ENCODE measurements at regions not wholly inside any gene's neighbourhood (a gene's known extent, or its start where the extent isn't known, plus 50 kb on each side); places are given as distances from the start of the nearest gene placed in this dataset.
"Not testable (repeated sequence)": the region's sequence is repeated elsewhere in the genome, so short reads cannot be mapped to it uniquely, and the experiment has no call there.

- Mint-ChIP-seq H3K27me3 (no peaks in the 10 kb centered on the region), H3K36me3 (no peaks in the 10 kb centered on the region), H3K4me1 (no peaks in the 10 kb centered on the region), H3K27ac (no peak overlapping the region), H3K9me3 (peaks cover 16% of the 10 kb centered on the region), H3K4me3 (no peak overlapping the region)
Observed at GRCh38 chr5:163889369-163889768, 383.9 kb downstream of the MAT2B start.

DNA sequence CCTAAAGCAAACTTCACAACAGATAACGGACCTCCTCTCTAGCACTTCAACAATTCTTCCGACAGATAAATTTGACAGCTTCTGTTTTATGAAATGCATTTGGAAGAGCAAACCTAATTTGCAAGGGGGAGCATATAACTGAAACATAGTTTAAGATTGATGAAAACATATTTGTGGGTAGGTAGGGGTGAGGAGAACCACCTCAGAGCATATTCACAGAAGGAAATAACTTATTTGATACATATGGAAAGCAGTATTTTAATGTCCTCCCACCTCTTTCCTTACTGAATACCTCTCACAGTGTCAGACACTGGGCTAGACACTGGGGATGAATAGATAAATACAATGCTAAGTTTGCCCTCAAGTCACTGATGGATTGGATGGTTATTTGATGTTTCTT is 384.8 kb downstream of the MAT2B start:
- no peaks in the 10 kb centered on the region for H3K27me3 Mint-ChIP-seq
- H3K36me3 Mint-ChIP-seq: no peaks in the 10 kb centered on the region
- no peak overlapping the region for H3K27ac Mint-ChIP-seq
- H3K4me1 Mint-ChIP-seq: no peaks in the 10 kb centered on the region
- no peak overlapping the region for H3K4me3 Mint-ChIP-seq
- H3K9me3 Mint-ChIP-seq: peaks cover 16% of the 10 kb centered on the region

DNA sequence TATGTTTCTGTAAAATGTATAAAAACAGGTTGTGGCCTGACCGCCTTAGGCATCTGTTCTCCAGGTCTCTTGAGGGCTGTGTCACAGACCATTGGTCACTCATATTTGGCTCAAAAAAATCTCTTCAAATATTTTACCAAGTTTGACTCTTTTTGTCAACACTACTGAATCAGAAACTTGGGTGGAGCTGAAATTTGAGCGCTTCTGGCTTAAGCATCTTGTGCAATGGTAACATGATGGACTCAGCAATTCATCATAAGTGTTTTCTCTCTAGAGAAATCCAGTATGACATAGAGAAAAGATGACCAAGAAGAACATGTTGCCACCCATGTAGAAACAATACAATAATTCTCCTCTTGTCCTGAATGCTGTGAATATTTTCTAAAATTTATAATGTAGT is 387.9 kb downstream of the MAT2B start:
- no peak overlapping the region for H3K27ac Mint-ChIP-seq
- no peaks in the 10 kb centered on the region for H3K4me1 Mint-ChIP-seq
- H3K9me3 Mint-ChIP-seq: peaks cover 10% of the 10 kb centered on the region
- H3K27me3 Mint-ChIP-seq: no peaks in the 10 kb centered on the region
- no peak overlapping the region for H3K4me3 Mint-ChIP-seq
- no peaks in the 10 kb centered on the region for H3K36me3 Mint-ChIP-seq

DNA sequence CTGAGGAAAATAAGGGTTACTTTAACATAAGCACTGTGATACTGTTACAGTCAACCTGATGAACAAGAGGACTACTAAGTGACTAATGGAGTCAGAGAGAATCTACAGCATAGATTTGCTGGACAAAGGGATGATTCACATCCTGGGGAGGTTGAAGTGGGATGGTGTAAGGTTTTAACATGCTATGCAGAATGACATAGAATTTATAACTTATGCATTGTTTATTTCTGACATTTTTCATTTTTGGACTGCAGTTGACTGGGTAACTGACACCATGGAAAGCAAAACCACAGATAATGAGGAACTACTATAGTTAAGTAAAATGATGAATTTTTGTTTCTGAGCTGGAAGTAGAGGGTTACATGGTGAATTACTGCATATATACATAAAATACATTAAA is 389.2 kb downstream of the MAT2B start:
- Mint-ChIP-seq H3K36me3 (no peaks in the 10 kb centered on the region), H3K4me1 (no peaks in the 10 kb centered on the region), H3K9me3 (peaks cover 10% of the 10 kb centered on the region), H3K27ac (no peak overlapping the region), H3K4me3 (no peak overlapping the region), H3K27me3 (no peaks in the 10 kb centered on the region)

DNA sequence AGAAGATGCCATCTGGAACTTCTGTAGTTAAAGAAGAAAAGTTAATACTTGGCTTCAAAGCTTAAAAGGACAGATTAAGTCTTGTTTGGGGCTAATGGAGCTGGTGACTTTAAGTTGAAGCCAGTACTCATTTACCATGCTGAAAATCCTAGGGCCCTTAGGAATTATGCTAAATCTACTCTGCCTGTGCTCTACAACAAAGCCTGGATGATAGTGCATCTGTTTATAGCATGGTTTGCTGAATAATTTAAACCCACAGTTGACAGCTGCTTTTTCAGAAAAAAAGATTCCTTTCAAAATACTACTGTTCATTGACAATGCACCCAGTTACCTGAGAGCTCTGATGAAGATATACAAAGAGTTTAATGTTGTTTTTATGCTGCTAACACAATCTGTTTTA is 393.5 kb downstream of the MAT2B start:
- H3K4me3 Mint-ChIP-seq: no peak overlapping the region
- H3K27me3 Mint-ChIP-seq: no peaks in the 10 kb centered on the region
- H3K9me3 Mint-ChIP-seq: peaks cover 12% of the 10 kb centered on the region
- H3K4me1 Mint-ChIP-seq: no peaks in the 10 kb centered on the region
- H3K36me3 Mint-ChIP-seq: no peaks in the 10 kb centered on the region
- H3K27ac Mint-ChIP-seq: no peak overlapping the region

- not testable (repeated sequence) for H3K4me3 Mint-ChIP-seq, H3K4me1 Mint-ChIP-seq, H3K9me3 Mint-ChIP-seq, H3K27ac Mint-ChIP-seq, H3K27me3 Mint-ChIP-seq, H3K36me3 Mint-ChIP-seq
Observed at GRCh38 chr5:163907783-163908182, 402.4 kb downstream of the MAT2B start.

- Mint-ChIP-seq H3K27me3 (no peaks in the 10 kb centered on the region), H3K4me1 (no peaks in the 10 kb centered on the region), H3K4me3 (no peak overlapping the region), H3K9me3 (no peaks in the 10 kb centered on the region), H3K36me3 (no peaks in the 10 kb centered on the region), H3K27ac (no peak overlapping the region)
Observed at GRCh38 chr5:163908253-163908652, 402.8 kb downstream of the MAT2B start.

DNA sequence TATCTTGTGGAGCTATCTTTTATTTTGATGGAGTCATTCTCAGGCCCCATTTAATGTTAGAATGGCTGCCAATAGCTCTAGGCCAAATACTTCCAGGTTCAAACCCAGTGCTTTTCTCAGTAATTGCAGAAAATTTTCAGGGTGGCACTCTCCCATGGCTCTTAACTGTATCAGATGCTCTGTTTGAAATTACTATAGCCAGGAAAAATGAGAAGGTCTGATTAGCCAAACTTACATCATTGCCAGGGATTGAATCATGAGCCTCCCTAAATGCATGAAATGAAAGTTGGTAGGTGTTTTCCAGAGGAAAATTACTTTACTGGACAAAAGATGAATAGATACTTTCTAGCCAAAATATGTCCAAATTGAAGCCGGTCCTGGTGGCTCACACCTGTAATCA is 404.8 kb downstream of the MAT2B start:
- no peaks in the 10 kb centered on the region for H3K27me3 Mint-ChIP-seq
- no peak overlapping the region for H3K27ac Mint-ChIP-seq
- no peaks in the 10 kb centered on the region for H3K36me3 Mint-ChIP-seq
- no peaks in the 10 kb centered on the region for H3K4me1 Mint-ChIP-seq
- H3K4me3 Mint-ChIP-seq: no peak overlapping the region
- peaks cover 4% of the 10 kb centered on the region for H3K9me3 Mint-ChIP-seq

DNA sequence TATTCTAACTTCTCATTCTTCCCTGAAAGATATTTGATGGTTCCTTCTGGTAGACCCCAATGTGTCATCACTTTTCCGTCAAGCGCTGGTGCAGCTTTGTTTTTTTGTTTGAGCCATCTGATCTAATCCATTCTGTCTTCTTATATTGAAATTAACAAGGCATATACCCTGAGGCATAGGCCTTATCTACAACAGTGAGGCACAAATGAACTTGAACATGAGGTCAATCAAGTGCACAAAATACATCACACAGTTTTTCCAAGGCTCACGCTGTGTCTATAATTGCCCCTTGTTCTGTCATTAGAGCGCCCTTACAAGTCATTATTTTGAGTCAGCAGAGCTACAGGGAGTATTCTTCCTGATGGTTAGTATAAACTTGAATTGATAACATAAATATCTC is 406.6 kb downstream of the MAT2B start:
- Mint-ChIP-seq H3K27ac (no peak overlapping the region), H3K9me3 (peaks cover 4% of the 10 kb centered on the region), H3K4me3 (no peak overlapping the region), H3K4me1 (no peaks in the 10 kb centered on the region), H3K27me3 (no peaks in the 10 kb centered on the region), H3K36me3 (no peaks in the 10 kb centered on the region)

GRCh38 chr5:163913548-163913947 is 408.1 kb downstream of the MAT2B start:
- no peak overlapping the region for H3K27ac Mint-ChIP-seq
- no peaks in the 10 kb centered on the region for H3K4me1 Mint-ChIP-seq

GRCh38 chr5:163914910-163915309 is 409.5 kb downstream of the MAT2B start:
- H3K27ac Mint-ChIP-seq: no peak overlapping the region
- H3K27me3 Mint-ChIP-seq: no peaks in the 10 kb centered on the region
- no peaks in the 10 kb centered on the region for H3K36me3 Mint-ChIP-seq
- peaks cover 10% of the 10 kb centered on the region for H3K9me3 Mint-ChIP-seq
- no peak overlapping the region for H3K4me3 Mint-ChIP-seq
- H3K4me1 Mint-ChIP-seq: no peaks in the 10 kb centered on the region

More at GRCh38 chr5:163913548-163913947, 408.1 kb downstream of the MAT2B start:
- peaks cover 10% of the 10 kb centered on the region for H3K9me3 Mint-ChIP-seq
- H3K27me3 Mint-ChIP-seq: no peaks in the 10 kb centered on the region
- H3K36me3 Mint-ChIP-seq: no peaks in the 10 kb centered on the region
- no peak overlapping the region for H3K4me3 Mint-ChIP-seq

GRCh38 chr5:163915481-163915961 is 410.1 kb downstream of the MAT2B start:
- no peaks in the 10 kb centered on the region for H3K36me3 Mint-ChIP-seq
- H3K9me3 Mint-ChIP-seq: peaks cover 10% of the 10 kb centered on the region
- no peak overlapping the region for H3K4me3 Mint-ChIP-seq
- H3K27ac Mint-ChIP-seq: no peak overlapping the region
- H3K27me3 Mint-ChIP-seq: no peaks in the 10 kb centered on the region
- H3K4me1 Mint-ChIP-seq: no peaks in the 10 kb centered on the region

DNA sequence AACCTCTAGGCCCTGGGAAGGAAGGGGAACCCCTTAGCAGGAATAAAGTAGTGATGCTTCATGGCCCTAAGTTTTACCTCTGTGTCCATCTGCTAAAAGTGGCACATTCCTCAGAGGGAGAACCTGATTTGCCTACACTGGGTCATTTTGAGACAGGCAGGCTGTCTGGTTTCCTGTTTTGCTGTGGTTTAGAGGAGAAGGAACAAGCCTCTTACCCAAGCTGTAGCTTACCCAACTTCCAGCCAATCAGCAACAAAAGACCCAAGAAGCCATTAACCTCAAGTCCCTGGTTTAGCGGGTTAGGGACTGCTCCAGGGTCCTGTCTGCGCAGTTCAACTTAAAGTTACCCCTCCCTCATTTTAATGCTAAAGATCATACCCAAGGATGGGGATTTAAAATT is 411.0 kb downstream of the MAT2B start:
- no peaks in the 10 kb centered on the region for H3K36me3 Mint-ChIP-seq
- H3K4me3 Mint-ChIP-seq: no peak overlapping the region

DNA sequence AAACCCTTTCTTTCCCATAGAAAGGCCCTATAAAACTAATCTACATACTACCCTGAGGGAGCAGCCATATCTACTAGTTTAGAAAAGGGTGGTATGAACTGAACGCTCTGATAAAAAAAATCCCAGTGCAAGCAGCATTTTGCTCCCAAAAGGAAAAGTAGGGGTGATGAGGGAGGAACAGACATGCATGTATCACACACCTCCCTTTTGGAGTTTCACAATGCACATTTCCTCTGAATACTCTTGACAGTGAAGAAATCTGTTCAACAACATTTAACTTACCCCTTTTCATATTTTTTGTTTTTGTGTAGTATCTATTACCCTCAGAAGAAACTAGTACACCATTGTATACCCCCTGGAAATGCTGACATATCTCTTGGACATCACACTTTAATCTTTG is 411.4 kb downstream of the MAT2B start:
- Mint-ChIP-seq H3K9me3 (peaks cover 10% of the 10 kb centered on the region), H3K4me3 (no peak overlapping the region), H3K27ac (no peak overlapping the region), H3K27me3 (no peaks in the 10 kb centered on the region), H3K4me1 (no peaks in the 10 kb centered on the region), H3K36me3 (no peaks in the 10 kb centered on the region)

More for the DNA sequence above, 411.0 kb downstream of the MAT2B start:
- H3K4me1 Mint-ChIP-seq: no peaks in the 10 kb centered on the region
- no peaks in the 10 kb centered on the region for H3K27me3 Mint-ChIP-seq
- no peak overlapping the region for H3K27ac Mint-ChIP-seq
- H3K9me3 Mint-ChIP-seq: peaks cover 10% of the 10 kb centered on the region

GRCh38 chr5:163917747-163918146 is 412.3 kb downstream of the MAT2B start:
- Mint-ChIP-seq H3K9me3 (peaks cover 10% of the 10 kb centered on the region), H3K4me1 (no peaks in the 10 kb centered on the region), H3K36me3 (no peaks in the 10 kb centered on the region), H3K27ac (no peak overlapping the region), H3K4me3 (no peak overlapping the region), H3K27me3 (no peaks in the 10 kb centered on the region)

GRCh38 chr5:163934990-163935389 is 429.6 kb downstream of the MAT2B start:
- not testable (repeated sequence) for H3K27me3 Mint-ChIP-seq, H3K4me1 Mint-ChIP-seq, H3K4me3 Mint-ChIP-seq, H3K36me3 Mint-ChIP-seq, H3K27ac Mint-ChIP-seq
- H3K9me3 Mint-ChIP-seq: peaks cover 16% of the 10 kb centered on the region

- H3K9me3 Mint-ChIP-seq: peaks cover 11% of the 10 kb centered on the region
- no peak overlapping the region for H3K27ac Mint-ChIP-seq
- no peaks in the 10 kb centered on the region for H3K36me3 Mint-ChIP-seq
- H3K4me3 Mint-ChIP-seq: no peak overlapping the region
- no peaks in the 10 kb centered on the region for H3K4me1 Mint-ChIP-seq
- no peaks in the 10 kb centered on the region for H3K27me3 Mint-ChIP-seq
Observed at GRCh38 chr5:163938595-163938994, 433.2 kb downstream of the MAT2B start.
